CD4-positive, alpha-beta T cell treated with Interleukin-17A for 1 hour (primary cell): ENCODE measurements at regions not wholly inside any gene's neighbourhood (a gene's known extent, or its start where the extent isn't known, plus 50 kb on each side); places are given as distances from the start of the nearest gene placed in this dataset.

Experiments used
- DNase-seq: peaks from one replicate; pipeline ENCODE4 v3.0.0-alpha.2; 2020

GRCh38 chr11:129591527-129591926 is 215.9 kb downstream of the BARX2 start:
- DNase-seq: no peak

DNA sequence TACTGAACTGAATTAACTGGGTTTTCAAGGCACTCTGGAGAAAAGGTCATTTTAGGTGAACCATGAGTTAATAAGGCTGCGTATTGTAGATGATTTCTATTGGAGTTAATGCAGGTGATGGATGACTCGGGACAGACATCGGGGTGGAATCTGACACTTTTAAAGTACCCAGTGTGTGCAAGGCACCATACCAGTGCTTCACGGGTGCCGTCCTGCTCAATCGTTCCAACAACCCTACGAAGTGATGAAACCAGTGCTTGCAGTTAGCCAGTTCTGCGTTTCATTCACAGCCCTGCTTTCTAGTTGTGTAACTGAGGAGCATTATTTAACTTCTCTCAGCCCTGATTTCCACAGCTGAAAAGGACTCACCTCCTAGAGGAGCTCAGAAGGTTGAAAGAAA is 216.5 kb downstream of the BARX2 start:
- DNase-seq: no peak

- no peak for DNase-seq
Observed at GRCh38 chr11:129593098-129593497, 217.4 kb downstream of the BARX2 start.

- no peak for DNase-seq
Observed at GRCh38 chr11:129595038-129595962, 219.7 kb downstream of the BARX2 start.

GRCh38 chr11:129596351-129596750 is 219.3 kb upstream of the TMEM45B start:
- DNase-seq: no peak

GRCh38 chr11:129598378-129598777 is 217.3 kb upstream of the TMEM45B start:
- no peak for DNase-seq

- no peak for DNase-seq
Observed at GRCh38 chr11:129605815-129606214, 209.8 kb upstream of the TMEM45B start.

- DNase-seq: no peak
Observed at GRCh38 chr11:129608711-129609110, 206.9 kb upstream of the TMEM45B start.

GRCh38 chr11:129610125-129610524 is 205.5 kb upstream of the TMEM45B start:
- DNase-seq: no peak

GRCh38 chr11:129610545-129610944 is 205.1 kb upstream of the TMEM45B start:
- no peak for DNase-seq

- no peak for DNase-seq
Observed at GRCh38 chr11:129611661-129612446, 203.8 kb upstream of the TMEM45B start.

GRCh38 chr11:129612447-129612961 is 203.1 kb upstream of the TMEM45B start:
- no peak for DNase-seq

- DNase-seq: no peak
Observed at GRCh38 chr11:129613071-129613470, 202.6 kb upstream of the TMEM45B start.

DNA sequence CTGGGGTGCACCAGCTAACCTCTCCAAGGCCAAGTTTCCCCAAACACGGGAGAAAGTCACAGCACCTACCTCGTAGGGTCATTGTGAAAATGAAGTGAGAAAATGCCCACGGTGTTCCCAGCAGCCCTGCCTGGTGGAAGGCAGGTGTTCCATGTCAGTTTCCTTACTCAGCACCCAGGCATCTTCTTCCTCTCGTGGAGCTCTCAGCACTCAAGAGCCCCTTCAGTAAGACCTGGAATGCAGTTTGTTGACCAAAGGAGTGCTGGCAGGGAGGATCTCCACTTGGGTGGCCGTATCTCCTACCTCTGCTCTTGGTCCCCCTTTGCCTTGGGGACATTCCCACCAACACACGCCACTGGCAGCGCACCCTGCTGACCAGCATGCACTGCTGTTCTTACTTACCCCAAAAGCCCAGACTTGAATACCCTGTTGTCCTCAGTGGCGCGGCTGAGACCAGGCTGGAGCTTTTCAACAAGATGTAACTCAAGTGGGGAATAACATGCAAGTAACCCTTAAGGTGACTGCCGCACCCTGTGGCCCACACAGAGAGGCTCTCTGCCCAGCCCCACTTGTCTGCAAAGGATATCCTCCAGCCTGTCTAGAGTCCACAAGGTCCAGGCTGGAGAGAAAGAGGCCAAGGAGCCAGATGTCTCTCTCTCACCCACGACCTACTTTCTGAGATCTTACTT is 201.2 kb upstream of the TMEM45B start:
- no peak for DNase-seq

DNA sequence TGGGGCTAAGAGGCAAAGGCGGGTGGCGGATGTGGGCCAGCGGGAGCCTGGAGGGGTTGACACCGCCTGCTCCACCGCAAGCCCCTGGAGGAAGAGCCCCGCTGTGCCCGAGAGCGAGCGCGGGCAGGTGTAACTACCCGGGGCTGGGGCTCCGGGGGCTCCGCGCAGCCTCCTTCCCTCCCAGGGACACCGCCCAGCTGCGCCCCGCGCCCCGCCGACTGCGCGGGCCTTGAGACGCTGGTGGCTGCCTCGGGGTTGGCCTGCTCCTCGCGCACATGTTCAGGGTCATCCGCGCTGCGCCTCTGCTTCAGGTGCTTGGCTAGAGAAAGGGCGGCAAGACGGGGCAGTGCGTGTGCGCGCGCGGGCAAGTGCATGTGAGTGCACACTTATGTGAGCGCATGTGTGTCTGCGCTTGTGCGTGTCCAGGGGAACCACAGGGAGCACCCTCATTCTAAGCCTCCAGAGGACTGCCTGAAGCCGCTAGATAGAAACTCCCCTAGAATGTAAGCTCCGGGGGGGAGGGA is 197.5 kb upstream of the TMEM45B start:
- no peak for DNase-seq

GRCh38 chr11:129620237-129621104 is 195.2 kb upstream of the TMEM45B start:
- no peak for DNase-seq

GRCh38 chr11:129625930-129626329 is 189.7 kb upstream of the TMEM45B start:
- no peak for DNase-seq

DNA sequence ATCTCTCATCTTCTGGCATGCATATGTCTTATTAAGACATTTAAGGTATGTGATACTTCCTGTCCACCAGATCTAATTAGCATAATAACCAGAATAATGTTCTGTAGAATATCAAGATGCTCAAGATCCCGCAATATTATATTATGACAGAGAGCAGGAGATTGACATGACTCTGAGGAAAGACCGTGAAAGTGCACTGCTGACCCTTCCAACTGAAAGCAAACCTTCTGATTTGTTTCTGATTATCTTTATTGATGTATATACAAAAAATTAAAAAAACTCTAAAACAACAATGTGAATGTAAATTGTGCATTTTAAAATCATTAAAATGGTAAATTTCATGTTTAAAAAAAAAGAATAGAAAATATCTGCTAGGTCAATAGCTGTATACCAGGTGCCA is 184.4 kb upstream of the TMEM45B start:
- DNase-seq: no peak

GRCh38 chr11:129636926-129637325 is 178.7 kb upstream of the TMEM45B start:
- no peak for DNase-seq

GRCh38 chr11:129637473-129637872 is 178.2 kb upstream of the TMEM45B start:
- no peak for DNase-seq

DNA sequence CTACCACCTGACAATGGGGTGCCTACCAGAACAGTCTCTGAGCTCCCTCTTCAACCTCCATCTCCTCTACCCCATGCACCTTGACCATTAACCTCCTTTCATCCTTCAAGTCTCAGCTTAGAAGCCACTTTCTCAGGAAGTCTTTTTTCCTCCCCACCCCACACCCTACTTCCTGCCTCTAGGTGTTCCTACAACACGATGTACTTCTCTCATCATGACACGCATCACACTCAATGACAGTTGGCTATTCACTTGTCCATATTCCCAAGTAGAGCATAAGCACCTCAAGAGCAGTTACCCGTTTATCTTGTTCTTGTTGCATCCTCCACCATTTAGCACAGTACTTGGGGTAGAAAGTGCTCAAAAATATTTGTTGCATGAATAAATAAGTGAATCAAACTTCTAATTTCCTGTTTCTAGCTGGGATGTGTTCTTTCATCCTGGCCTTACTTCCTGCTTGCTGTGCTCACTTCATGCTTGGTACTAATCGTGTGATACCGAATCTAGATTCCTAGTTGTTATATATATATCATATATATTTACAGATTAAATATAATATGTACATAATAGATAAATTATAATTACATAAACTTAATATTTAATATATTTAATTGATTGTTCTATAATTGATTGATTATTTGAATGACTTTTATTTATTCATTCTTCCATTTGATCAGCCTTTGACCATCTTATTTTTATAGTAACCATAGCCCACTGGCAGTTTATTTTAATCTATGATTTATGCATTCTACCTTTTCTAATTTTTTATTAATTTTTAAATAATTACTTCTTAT is 177.5 kb upstream of the TMEM45B start:
- no peak for DNase-seq
